ENCODE measurements at regions not wholly inside any gene's neighbourhood (a gene's known extent, or its start where the extent isn't known, plus 50 kb on each side); places are given as distances from the start of the nearest gene placed in this dataset.

GRCh38 chr3:115255197-115255585 lies 108.1 kb upstream of the ZBTB20 start:
- TF ChIP-seq USF2 (IDR thresholded peaks at IDR 0.05; ENCODE audit: low read depth, low read length), result no peak
- no peak for TF ChIP-seq POLR2A (IDR thresholded peaks at IDR 0.05; ENCODE audit: low read depth, low read length)
- TF ChIP-seq, protein P1, sequence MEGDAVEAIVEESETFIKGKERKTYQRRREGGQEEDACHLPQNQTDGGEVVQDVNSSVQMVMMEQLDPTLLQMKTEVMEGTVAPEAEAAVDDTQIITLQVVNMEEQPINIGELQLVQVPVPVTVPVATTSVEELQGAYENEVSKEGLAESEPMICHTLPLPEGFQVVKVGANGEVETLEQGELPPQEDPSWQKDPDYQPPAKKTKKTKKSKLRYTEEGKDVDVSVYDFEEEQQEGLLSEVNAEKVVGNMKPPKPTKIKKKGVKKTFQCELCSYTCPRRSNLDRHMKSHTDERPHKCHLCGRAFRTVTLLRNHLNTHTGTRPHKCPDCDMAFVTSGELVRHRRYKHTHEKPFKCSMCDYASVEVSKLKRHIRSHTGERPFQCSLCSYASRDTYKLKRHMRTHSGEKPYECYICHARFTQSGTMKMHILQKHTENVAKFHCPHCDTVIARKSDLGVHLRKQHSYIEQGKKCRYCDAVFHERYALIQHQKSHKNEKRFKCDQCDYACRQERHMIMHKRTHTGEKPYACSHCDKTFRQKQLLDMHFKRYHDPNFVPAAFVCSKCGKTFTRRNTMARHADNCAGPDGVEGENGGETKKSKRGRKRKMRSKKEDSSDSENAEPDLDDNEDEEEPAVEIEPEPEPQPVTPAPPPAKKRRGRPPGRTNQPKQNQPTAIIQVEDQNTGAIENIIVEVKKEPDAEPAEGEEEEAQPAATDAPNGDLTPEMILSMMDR (conservative IDR thresholded peaks at IDR 0.05; ENCODE audit: low read depth, low read length), result no peak
- TF ChIP-seq MAFK (IDR thresholded peaks at IDR 0.05; ENCODE audit: low read depth, low read length), result no peak
- no peak for TF ChIP-seq CEBPB (IDR thresholded peaks at IDR 0.05; ENCODE audit: low read depth, low read length)
- no peak for TF ChIP-seq RCOR1 (IDR thresholded peaks at IDR 0.05; ENCODE audit: insufficient replicate concordance, low read length)
- no peak for TF ChIP-seq ELK1 (IDR thresholded peaks at IDR 0.05; ENCODE audit: borderline replicate concordance, low read depth, low read length)
- TF ChIP-seq RAD21 (IDR thresholded peaks at IDR 0.05; ENCODE audit: low read length), result no peak
- TF ChIP-seq RFX5 (IDR thresholded peaks at IDR 0.05; ENCODE audit: low read depth, low read length), result no peak
- TF ChIP-seq BHLHE40 (IDR thresholded peaks at IDR 0.05; ENCODE audit: low read depth, low read length), result no peak
- TF ChIP-seq MAZ (IDR thresholded peaks at IDR 0.05; ENCODE audit: borderline replicate concordance, low read depth, low read length), result no peak
